Erythroblast (primary cell): ENCODE measurements at regions not wholly inside any gene's neighbourhood (a gene's known extent, or its start where the extent isn't known, plus 50 kb on each side); places are given as distances from the start of the nearest gene placed in this dataset.

Experiments used
- DNase-seq, 2 experiments: peaks; one replicate each; lab custom pipeline; 2025; lab: John Stamatoyannopoulos, UW
- GATA1 ChIP-seq: IDR thresholded peaks from 2 replicates; pipeline ENCODE4 v1.6.1; 2011; ENCODE audit warnings: low read depth, mild to moderate bottlenecking, control low read depth, low read length, moderate library complexity
- POLR2A ChIP-seq: IDR thresholded peaks from 2 replicates; pipeline ENCODE4 v1.6.1; 2011; ENCODE audit warnings: mild to moderate bottlenecking, low read length

DNA sequence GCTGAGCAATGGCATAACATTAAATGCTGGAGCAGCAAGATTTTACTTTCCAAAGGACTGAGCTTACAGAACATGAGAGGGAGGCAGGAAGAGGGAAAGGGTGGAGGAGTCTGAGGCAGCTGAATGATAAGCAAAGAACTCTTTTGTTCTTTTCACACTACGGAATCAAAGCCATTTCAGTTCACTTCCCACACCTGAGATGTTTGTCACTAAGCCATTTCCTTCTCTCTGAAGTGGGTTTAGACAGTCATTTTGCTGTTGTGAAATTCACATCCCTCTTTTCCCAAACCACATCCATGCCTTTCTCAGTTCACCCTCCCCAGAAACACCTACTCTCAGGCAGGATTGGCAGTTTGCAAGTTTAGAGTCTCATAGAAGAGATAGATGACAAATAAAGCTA, 267.9 kb downstream of the ADGRG6 start:
- TF ChIP-seq GATA1 (no peak), POLR2A (no peak)
- DNase-seq, result no peak

- no peak for DNase-seq
- TF ChIP-seq GATA1, result no peak
- TF ChIP-seq POLR2A, result no peak
Measured at GRCh38 chr6:142570221-142570671, 268.4 kb downstream of the ADGRG6 start.

DNA sequence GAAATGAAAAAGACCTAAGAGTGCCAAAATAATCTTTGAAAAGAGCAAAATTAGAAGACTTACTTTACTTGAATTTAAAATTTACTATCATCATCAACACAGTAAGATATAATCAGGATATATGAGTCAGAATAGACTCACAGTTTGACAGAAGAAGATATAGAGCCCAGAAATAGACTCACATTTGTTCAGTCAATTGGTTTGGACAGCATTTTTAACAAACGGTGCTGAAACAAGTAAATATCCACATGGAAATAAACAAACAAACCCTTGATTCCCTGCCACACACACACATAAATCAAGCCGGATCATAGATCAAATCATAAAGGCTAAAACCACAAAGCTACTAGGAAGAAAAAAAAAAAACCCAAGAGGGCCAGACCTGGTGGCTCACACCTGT, 291.1 kb downstream of the ADGRG6 start:
- no peak for DNase-seq
- no peak for TF ChIP-seq POLR2A
- TF ChIP-seq GATA1, result no peak

DNA sequence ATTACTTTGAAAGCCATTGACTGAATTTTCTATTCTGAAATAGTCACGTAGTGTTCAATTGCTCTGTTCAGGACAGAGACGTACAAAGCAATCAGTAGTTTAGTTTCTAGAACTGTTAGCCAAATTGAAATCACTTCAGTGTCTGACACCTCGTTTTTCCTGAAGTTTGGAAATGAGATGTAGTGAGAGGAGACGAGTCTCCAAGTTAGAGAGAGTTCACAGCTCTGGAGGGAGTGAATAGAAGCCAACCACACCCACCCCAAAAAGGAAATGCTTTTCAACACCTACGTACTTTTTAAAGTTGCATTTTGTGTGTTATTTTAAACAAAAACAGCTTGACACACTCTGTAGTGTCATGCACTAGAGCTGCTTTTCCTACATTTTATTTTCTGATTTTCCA, 296.0 kb downstream of the ADGRG6 start:
- no peak for TF ChIP-seq POLR2A
- TF ChIP-seq GATA1, result no peak
- DNase-seq, result no peak

GRCh38 chr6:142601427-142601826, 299.6 kb downstream of the ADGRG6 start:
- no peak for TF ChIP-seq POLR2A
- no peak for TF ChIP-seq GATA1
- no peak for DNase-seq

- no peak for DNase-seq
- TF ChIP-seq POLR2A (no peak), GATA1 (no peak)
Measured at GRCh38 chr6:142602972-142603371, 301.2 kb downstream of the ADGRG6 start.

DNA sequence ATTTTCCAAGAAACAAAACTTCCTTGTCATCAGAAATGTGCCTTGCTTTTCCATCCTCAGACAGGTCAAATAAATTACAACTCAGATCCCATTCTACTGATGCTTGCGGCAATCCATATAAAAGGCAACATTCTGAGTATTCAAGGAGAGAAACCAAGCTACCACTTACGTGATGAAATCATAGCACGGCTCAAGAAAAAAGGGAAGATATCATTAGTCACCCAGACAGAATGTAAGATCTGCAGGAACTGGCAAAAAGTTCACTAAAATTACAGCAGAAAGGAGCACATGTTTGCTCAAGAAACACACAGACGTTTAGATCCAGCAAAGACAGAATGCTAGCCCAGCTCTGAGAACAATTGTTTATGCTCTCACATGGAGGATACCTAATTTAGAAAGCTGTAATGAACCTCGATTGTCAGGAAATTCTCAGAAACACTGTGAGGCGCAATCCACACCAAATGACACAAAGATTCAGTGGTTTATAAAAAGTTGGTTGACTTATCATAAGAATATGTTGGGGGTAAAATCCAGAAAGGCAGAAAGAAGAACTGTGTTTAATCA, 304.2 kb downstream of the ADGRG6 start:
- TF ChIP-seq POLR2A (no peak), GATA1 (no peak)
- DNase-seq, result no peak

GRCh38 chr6:142612956-142613355, 311.1 kb downstream of the ADGRG6 start:
- DNase-seq, result no peak
- no peak for TF ChIP-seq GATA1

DNA sequence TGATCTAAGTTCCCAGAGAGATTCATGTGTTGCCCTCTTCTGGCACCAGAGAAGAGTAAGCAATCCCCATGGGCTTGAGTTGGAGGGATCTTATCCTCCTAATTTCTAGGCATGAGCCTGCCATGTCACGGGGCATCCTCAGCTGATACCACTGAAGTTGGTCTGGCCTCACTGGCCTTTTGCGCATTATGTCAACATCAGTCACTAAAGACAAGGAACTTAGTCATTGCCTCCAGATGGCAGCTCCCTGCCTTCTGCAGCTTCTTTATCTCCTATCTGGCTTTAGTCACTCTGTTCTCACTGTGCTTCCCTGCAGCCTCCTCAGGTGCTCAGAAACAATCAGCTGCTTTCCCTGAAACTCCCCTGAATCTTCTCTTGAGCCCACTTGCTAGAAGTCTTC, 312.2 kb downstream of the ADGRG6 start:
- DNase-seq, result no peak
- TF ChIP-seq POLR2A (no peak), GATA1 (no peak)

GRCh38 chr6:142617158-142617557, 315.4 kb downstream of the ADGRG6 start:
- DNase-seq, result no peak
- no peak for TF ChIP-seq POLR2A
- no peak for TF ChIP-seq GATA1

GRCh38 chr6:142621822-142622221, 320.0 kb downstream of the ADGRG6 start:
- DNase-seq, result no peak
- TF ChIP-seq GATA1 (no peak), POLR2A (no peak)

DNA sequence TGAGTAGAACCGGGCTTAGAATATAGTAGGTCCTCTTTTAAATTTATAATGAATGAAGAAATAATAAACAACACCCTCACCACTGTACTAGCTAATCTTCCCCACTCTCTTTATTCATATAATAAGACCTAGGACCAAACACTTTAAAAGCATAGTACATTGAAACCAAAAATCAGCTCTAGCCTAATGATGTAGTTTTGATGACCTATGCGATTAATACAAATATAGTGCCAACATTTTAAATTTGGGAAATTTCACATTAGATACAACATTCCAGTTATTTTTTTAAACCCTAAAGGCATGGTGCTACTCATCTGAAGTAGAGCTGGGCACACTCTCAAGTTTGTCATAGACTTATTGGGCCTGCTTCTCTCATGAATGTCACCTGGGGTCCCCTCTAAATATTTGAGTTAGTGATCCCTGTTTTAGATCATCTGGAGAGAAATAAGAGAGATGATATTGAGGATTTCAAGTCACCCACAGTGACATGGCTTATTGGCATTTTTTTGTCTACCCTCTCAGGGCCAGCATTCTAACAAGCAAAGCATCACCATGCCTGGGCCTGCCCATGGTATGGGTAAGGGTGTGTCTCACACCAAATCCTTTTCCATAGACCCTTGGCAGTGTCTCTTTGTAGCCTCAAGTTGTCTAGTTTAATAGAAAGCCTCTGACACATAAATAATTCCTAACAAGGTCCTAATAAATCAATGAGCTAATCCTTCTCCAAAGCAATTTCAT, 319.8 kb downstream of the HIVEP2 start:
- DNase-seq, result no peak

DNA sequence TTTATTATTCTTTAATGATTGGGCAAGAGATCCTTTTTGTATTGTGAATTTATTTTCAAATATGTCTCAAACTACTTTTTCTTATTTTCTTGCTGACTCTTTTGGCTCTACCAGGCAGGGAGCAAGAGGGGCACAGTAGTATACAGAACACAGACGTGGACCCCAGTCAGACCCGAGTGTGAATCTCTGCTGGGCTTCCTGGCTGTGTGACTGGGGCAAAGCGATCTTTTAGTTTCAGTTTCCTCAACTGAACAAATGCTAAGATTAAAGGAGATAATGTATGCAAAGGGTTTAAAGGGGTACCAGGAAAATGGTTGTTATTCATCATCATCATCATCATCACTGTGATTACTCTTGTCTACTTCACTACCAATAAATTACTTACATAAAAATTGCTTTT, 317.5 kb downstream of the HIVEP2 start:
- DNase-seq, result no peak
- TF ChIP-seq POLR2A, result no peak

More for the DNA sequence above, 319.8 kb downstream of the HIVEP2 start:
- TF ChIP-seq GATA1 (no peak), POLR2A (no peak)

GRCh38 chr6:142631517-142632385, 313.2 kb downstream of the HIVEP2 start:
- no peak for DNase-seq
- no peak for TF ChIP-seq GATA1
- no peak for TF ChIP-seq POLR2A
